ENCODE measurements at regions not wholly inside any gene's neighbourhood (a gene's known extent, or its start where the extent isn't known, plus 50 kb on each side); places are given as distances from the start of the nearest gene placed in this dataset.

DNA sequence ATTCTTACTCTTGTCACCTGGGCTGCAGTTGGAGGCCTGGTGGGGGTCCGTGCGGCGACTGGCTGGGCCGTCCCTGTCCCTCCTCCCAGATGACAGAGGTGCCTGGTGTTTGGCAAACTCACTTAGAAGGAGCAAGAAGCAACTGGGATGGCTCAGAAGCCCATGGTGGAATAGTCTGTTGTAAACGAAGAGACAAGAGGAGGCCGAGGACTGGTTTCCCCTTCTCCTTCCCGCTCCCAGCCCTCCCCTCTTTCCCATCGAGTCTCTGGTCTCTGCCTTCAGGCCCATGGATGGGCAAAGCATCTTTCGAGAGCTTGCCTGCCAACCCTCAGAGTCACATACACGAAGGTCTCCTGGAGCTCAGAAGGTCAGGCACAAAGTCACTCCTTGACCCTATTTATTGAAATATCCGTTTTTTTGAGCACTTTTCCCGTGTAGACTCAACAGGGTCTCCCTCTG lies 364.4 kb downstream of the SEC14L1 start:
- Histone ChIP-seq H3K9ac (replicated peaks in 1 of 4; ENCODE audit: extremely low read depth in 1 of 4, low read depth in 3 of 4, low read length in 3 of 4) (no peak overlapping the region), H3K4me1 (replicated peaks in 1 of 4; ENCODE audit: control insufficient read depth in 3 of 4, insufficient read depth in 4 of 4, low read length in 3 of 4) (peaks cover 0 to 7% (median 4%) of the 10 kb centered on the region in 4 experiments; a peak in 3 of 7 replicates), H3K18ac (ENCODE audit: extremely low read depth, low read length) (no peak overlapping the region), H2BK12ac (ENCODE audit: low read depth, low read length) (no peak overlapping the region), H2BK20ac (ENCODE audit: low read length) (no peak overlapping the region), H2AFZ (ENCODE audit: low read length) (no peak overlapping the region), H2BK15ac (ENCODE audit: low read length) (no peak overlapping the region), H2BK120ac (replicated peaks; ENCODE audit: low read depth, low read length) (no peak overlapping the region), H3K4ac (replicated peaks; ENCODE audit: insufficient read length, low read depth, low read length) (no peak overlapping the region), H3K4me3 (ENCODE audit: extremely low read depth in 1 of 4, insufficient read depth in 2 of 4, low read depth in 3 of 4, low read length in 4 of 4) (no peak overlapping the region), H4K20me1 (replicated peaks in 1 of 2; ENCODE audit: control insufficient read depth in 1 of 2, insufficient read depth in 2 of 2, low read length in 2 of 2) (peaks cover 0 to 1% of the 10 kb centered on the region in 2 experiments), H3K4me2 (ENCODE audit: insufficient read depth in 1 of 2, low read depth in 2 of 2, low read length in 2 of 2) (no peak overlapping the region), H3K36me3 (ENCODE audit: control insufficient read depth in 2 of 4, insufficient read depth in 4 of 4, low read length in 3 of 4) (no peaks in the 10 kb centered on the region; a peak in 1 of 8 replicates), H2BK5ac (ENCODE audit: low read depth, low read length) (no peak overlapping the region), H3K23ac (ENCODE audit: insufficient read length) (no peak overlapping the region), H3K23me2 (ENCODE audit: low read depth, low read length) (peaks cover 9% of the 10 kb centered on the region; the same call in 1 of the 2 replicates), H3K56ac (replicated peaks; ENCODE audit: insufficient read length, low read depth, low read length) (no peak overlapping the region), H3K79me1 (ENCODE audit: low read depth, low read length) (no peaks in the 10 kb centered on the region), H2AK5ac (ENCODE audit: low read depth, low read length) (no peak overlapping the region), H4K91ac (replicated peaks; ENCODE audit: insufficient read length, low read length) (no peak overlapping the region), H3K79me2 (ENCODE audit: control insufficient read depth in 1 of 2, insufficient read depth in 2 of 2, low read length in 2 of 2) (no peaks in the 10 kb centered on the region), H3K9me3 (ENCODE audit: insufficient read depth in 2 of 2, low read depth in 1 of 2, low read length in 1 of 2) (peaks cover 0 to 5% of the 10 kb centered on the region in 2 experiments; a peak in 1 of 4 replicates), H4K5ac (ENCODE audit: insufficient read length, low read depth, low read length) (no peak overlapping the region), H4K8ac (ENCODE audit: extremely low read depth, insufficient read depth, low read length) (no peak overlapping the region), H3K14ac (ENCODE audit: insufficient read length) (no peak overlapping the region), H3K27me3 (replicated peaks in 1 of 4; ENCODE audit: control insufficient read depth in 3 of 4, extremely low read depth in 1 of 4, insufficient read depth in 3 of 4, low read length in 3 of 4) (no peaks in the 10 kb centered on the region), H3K27ac (ENCODE audit: low read depth, low read length) (no peak overlapping the region)
- ChIA-PET CTCF (ENCODE audit: partially characterized antibody) (interaction anchor here (0.9 to 3.2 kb wide), 7 partner anchors 10 to 268 kb away, joined by 3 to 13 read pairs (median 5); no protein-coding TSS in a partner anchor), POLR2A (ENCODE audit: partially characterized antibody) (interaction anchor here (1.1 kb wide), 1 partner anchor 126 kb away, joined by 4 read pairs; no protein-coding TSS in a partner anchor)
- no peak for TF ChIP-seq CREB1 (IDR thresholded peaks at IDR 0.05)
- TF ChIP-seq POLR2A (IDR thresholded peaks at IDR 0.05; ENCODE audit: control extremely low read depth in 1 of 2, low read depth in 2 of 2, low read length in 2 of 2) = no peak
- no peak for TF ChIP-seq CBX8 (IDR thresholded peaks at IDR 0.05; ENCODE audit: borderline replicate concordance, low read depth, low read length)
- no peak for TF ChIP-seq YY1 (IDR thresholded peaks at IDR 0.05; ENCODE audit: low read depth, low read length)
- no peak for TF ChIP-seq SP1 (IDR thresholded peaks at IDR 0.05; ENCODE audit: low read depth, low read length)
- TF ChIP-seq EGR1 (IDR thresholded peaks at IDR 0.05; ENCODE audit: borderline replicate concordance, low read depth, low read length) = no peak
- TF ChIP-seq TAF7 (optimal IDR thresholded peaks at IDR 0.05; ENCODE audit: borderline replicate concordance, low read depth, low read length) = no peak
- DNase-seq (ENCODE audit: low read depth in 1 of 2, low spot score in 2 of 2) (no peak), FAIRE-seq (no peak)
- 81% methylated on average over 12 of the region's 12 CpGs; no CpG with 5 or more reads in 1 of the 2 experiments for WGBS, 2 experiments (ENCODE audit: extremely low coverage in 1 of 2, insufficient coverage in 1 of 2, insufficient read length in 1 of 2, insufficient replicate concordance in 2 of 2, low coverage in 1 of 2, low lambda C conversion rate in 2 of 2, missing lambda C conversion rate in 1 of 2)
